ENCODE measurements at regions not wholly inside any gene's neighbourhood (a gene's known extent, or its start where the extent isn't known, plus 50 kb on each side); places are given as distances from the start of the nearest gene placed in this dataset.

- no peak for TF ChIP-seq GATA2 (IDR thresholded peaks at IDR 0.05; ENCODE audit: low read depth, low read length)
- TF ChIP-seq GATA3 (IDR thresholded peaks at IDR 0.05; ENCODE audit: low read depth, low read length), result no peak
These were observed 77.5 kb upstream of the ELOVL6 start for GRCh38 chr4:110275871-110276270.
